DND-41 (cell line): ENCODE measurements at regions not wholly inside any gene's neighbourhood (a gene's known extent, or its start where the extent isn't known, plus 50 kb on each side); places are given as distances from the start of the nearest gene placed in this dataset.

Experiments
- CTCF ChIP-seq: IDR thresholded peaks from 2 replicates; pipeline ENCODE4 v1.5.1; 2012; ENCODE audit warnings: borderline replicate concordance, low read length, moderate library complexity, mild to moderate bottlenecking; ENCODE audit not compliant: poor library complexity, severe bottlenecking; ENCODE audit errors: extremely low read depth
- EZH2 ChIP-seq: IDR thresholded peaks from 3 replicates; pipeline ENCODE4 v1.6.1; 2012; ENCODE audit warnings: borderline replicate concordance, low read depth, mild to moderate bottlenecking, moderate library complexity, low read length, inconsistent platforms; ENCODE audit not compliant: severe bottlenecking

GRCh38 chr13:40377783-40378182 lies 288.7 kb downstream of the FOXO1 start:
- no peak for TF ChIP-seq CTCF
- TF ChIP-seq EZH2, result no peak
